ENCODE measurements at regions not wholly inside any gene's neighbourhood (a gene's known extent, or its start where the extent isn't known, plus 50 kb on each side); places are given as distances from the start of the nearest gene placed in this dataset.

GRCh38 chr12:92089559-92089958, 56.1 kb downstream of the BTG1 start:
- DNase-seq = no peak

- no peak for DNase-seq
These were observed 56.8 kb downstream of the BTG1 start for GRCh38 chr12:92088805-92089204.

GRCh38 chr12:92085736-92086040, 60.0 kb downstream of the BTG1 start:
- no peak for DNase-seq

- no peak for DNase-seq
These were observed 60.5 kb downstream of the BTG1 start for GRCh38 chr12:92085040-92085735.

- no peak for DNase-seq
These were observed 64.7 kb downstream of the BTG1 start for GRCh38 chr12:92080911-92081285.

GRCh38 chr12:92079054-92079385, 66.6 kb downstream of the BTG1 start:
- no peak for DNase-seq

- peak; percentile 39 for DNase-seq
These were observed 67.2 kb downstream of the BTG1 start for GRCh38 chr12:92078167-92079053.

- no peak for DNase-seq
These were observed 68.1 kb downstream of the BTG1 start for GRCh38 chr12:92077530-92077929.

GRCh38 chr12:92076101-92076500, 69.5 kb downstream of the BTG1 start:
- no peak for DNase-seq

- no peak for DNase-seq
These were observed 70.2 kb downstream of the BTG1 start for GRCh38 chr12:92075425-92075914.

GRCh38 chr12:92074889-92075288, 70.8 kb downstream of the BTG1 start:
- DNase-seq = no peak

- no peak for DNase-seq
These were observed 72.6 kb downstream of the BTG1 start for GRCh38 chr12:92073094-92073493.

GRCh38 chr12:92072112-92072511, 73.5 kb downstream of the BTG1 start:
- DNase-seq = no peak

- DNase-seq = no peak
These were observed 74.7 kb downstream of the BTG1 start for GRCh38 chr12:92070864-92071445.

- no peak for DNase-seq
These were observed 75.4 kb downstream of the BTG1 start for GRCh38 chr12:92070054-92070863.

GRCh38 chr12:92068459-92068858, 77.2 kb downstream of the BTG1 start:
- DNase-seq = no peak

GRCh38 chr12:92065639-92066038, 80.0 kb downstream of the BTG1 start:
- no peak for DNase-seq

GRCh38 chr12:92065018-92065499, 80.6 kb downstream of the BTG1 start:
- no peak for DNase-seq

GRCh38 chr12:92064422-92064821, 81.2 kb downstream of the BTG1 start:
- no peak for DNase-seq

GRCh38 chr12:92063641-92064040, 82.0 kb downstream of the BTG1 start:
- DNase-seq = no peak

- DNase-seq = no peak
These were observed 82.8 kb downstream of the BTG1 start for GRCh38 chr12:92062539-92063493.

- DNase-seq = no peak
These were observed 84.6 kb downstream of the BTG1 start for GRCh38 chr12:92061061-92061460.
